Central memory CD8-positive, alpha-beta T cell (primary cell): ENCODE measurements at regions not wholly inside any gene's neighbourhood (a gene's known extent, or its start where the extent isn't known, plus 50 kb on each side); places are given as distances from the start of the nearest gene placed in this dataset.
"Not testable (repeated sequence)": the region's sequence is repeated elsewhere in the genome, so short reads cannot be mapped to it uniquely, and the experiment has no call there.

Source experiments
- ATAC-seq: fragments of 150-1000 bp; cut with Tn5 transposase; replicated peaks from 2 replicates; pipeline ENCODE4 v1.10.0; 2022; ENCODE audit warnings: mild to moderate bottlenecking, moderate FRiP score, moderate number of reproducible peaks; ENCODE audit not compliant: poor library complexity, severe bottlenecking; ENCODE audit errors: extremely low read depth
- DNase-seq, 2 donors: peaks; one replicate each; pipeline ENCODE4 v3.0.0; 2021; ENCODE audit warnings: low spot score in 2 of 2
- H3K27ac Mint-ChIP-seq: one replicate; pipeline ENCODE4 v1.8.0; 2022; ENCODE audit warnings: low read depth, mild to moderate bottlenecking, moderate library complexity, mixed read lengths
- H3K27me3 Mint-ChIP-seq: one replicate; pipeline ENCODE4 v1.8.0; 2022; ENCODE audit warnings: mixed read lengths
- H3K36me3 Mint-ChIP-seq: one replicate; pipeline ENCODE4 v1.8.0; 2022; ENCODE audit warnings: mild to moderate bottlenecking, moderate library complexity, mixed read lengths; ENCODE audit not compliant: insufficient read depth
- H3K4me1 Mint-ChIP-seq: one replicate; pipeline ENCODE4 v1.8.0; 2022; ENCODE audit warnings: mixed read lengths
- H3K4me3 Mint-ChIP-seq: one replicate; pipeline ENCODE4 v1.8.0; 2022; ENCODE audit warnings: mild to moderate bottlenecking, moderate library complexity, mixed read lengths
- H3K9me3 Mint-ChIP-seq: one replicate; pipeline ENCODE4 v1.8.0; 2022; ENCODE audit warnings: mixed read lengths

GRCh38 chr7:35889870-35890269 is 89.0 kb downstream of the SEPTIN7 start:
- H3K36me3 Mint-ChIP-seq: peaks cover 50% of the 10 kb centered on the region

GRCh38 chr7:35891004-35891830 is 90.4 kb downstream of the SEPTIN7 start:
- H3K4me3 Mint-ChIP-seq: no peak overlapping the region
- no peak for DNase-seq
- peaks cover 38% of the 10 kb centered on the region for H3K4me1 Mint-ChIP-seq
- H3K36me3 Mint-ChIP-seq: peaks cover 43% of the 10 kb centered on the region
- no peak for ATAC-seq
- no peaks in the 10 kb centered on the region for H3K9me3 Mint-ChIP-seq
- no peaks in the 10 kb centered on the region for H3K27me3 Mint-ChIP-seq
- peak overlapping the region; percentile 64 for H3K27ac Mint-ChIP-seq

More at GRCh38 chr7:35889870-35890269, 89.0 kb downstream of the SEPTIN7 start:
- H3K4me3 Mint-ChIP-seq: no peak overlapping the region
- no peaks in the 10 kb centered on the region for H3K9me3 Mint-ChIP-seq
- ATAC-seq (no peak), DNase-seq (no peak)
- H3K27me3 Mint-ChIP-seq: no peaks in the 10 kb centered on the region
- H3K4me1 Mint-ChIP-seq: peaks cover 39% of the 10 kb centered on the region
- H3K27ac Mint-ChIP-seq: peak overlapping the region; percentile 9

GRCh38 chr7:35893649-35894048 is 92.8 kb downstream of the SEPTIN7 start:
- no peak for ATAC-seq
- Mint-ChIP-seq H3K9me3 (no peaks in the 10 kb centered on the region), H3K27me3 (no peaks in the 10 kb centered on the region), H3K4me3 (no peak overlapping the region), H3K27ac (peak overlapping the region; percentile 59), H3K4me1 (peaks cover 33% of the 10 kb centered on the region), H3K36me3 (peaks cover 38% of the 10 kb centered on the region)
- DNase-seq: no peak

GRCh38 chr7:35894721-35895120 is 93.9 kb downstream of the SEPTIN7 start:
- Mint-ChIP-seq H3K27ac (peak overlapping the region; percentile 59), H3K27me3 (no peaks in the 10 kb centered on the region), H3K9me3 (no peaks in the 10 kb centered on the region), H3K36me3 (peaks cover 33% of the 10 kb centered on the region), H3K4me1 (peaks cover 23% of the 10 kb centered on the region), H3K4me3 (no peak overlapping the region)
- ATAC-seq: no peak
- no peak for DNase-seq

- no peak overlapping the region for H3K27ac Mint-ChIP-seq
Measured at GRCh38 chr7:35900651-35901050, 99.8 kb downstream of the SEPTIN7 start.

GRCh38 chr7:35905555-35905954 is 104.7 kb downstream of the SEPTIN7 start:
- Mint-ChIP-seq H3K9me3 (no peaks in the 10 kb centered on the region), H3K36me3 (peaks cover 34% of the 10 kb centered on the region), H3K27me3 (no peaks in the 10 kb centered on the region), H3K27ac (no peak overlapping the region), H3K4me3 (no peak overlapping the region), H3K4me1 (peaks cover 7% of the 10 kb centered on the region)
- ATAC-seq (no peak), DNase-seq (no peak)

More at GRCh38 chr7:35900651-35901050, 99.8 kb downstream of the SEPTIN7 start:
- no peak overlapping the region for H3K4me3 Mint-ChIP-seq
- peaks cover 52% of the 10 kb centered on the region for H3K36me3 Mint-ChIP-seq
- H3K4me1 Mint-ChIP-seq: no peaks in the 10 kb centered on the region
- no peak for ATAC-seq
- no peak for DNase-seq
- no peaks in the 10 kb centered on the region for H3K27me3 Mint-ChIP-seq
- H3K9me3 Mint-ChIP-seq: no peaks in the 10 kb centered on the region

- peaks cover 30% of the 10 kb centered on the region for H3K36me3 Mint-ChIP-seq
- H3K4me3 Mint-ChIP-seq: no peak overlapping the region
- no peaks in the 10 kb centered on the region for H3K9me3 Mint-ChIP-seq
- peak overlapping the region; percentile 19 for H3K27ac Mint-ChIP-seq
- peak; percentile 88 for ATAC-seq
- peak; percentile 56 to 70 for DNase-seq
- no peaks in the 10 kb centered on the region for H3K27me3 Mint-ChIP-seq
- H3K4me1 Mint-ChIP-seq: peaks cover 7% of the 10 kb centered on the region
Measured at GRCh38 chr7:35906191-35906908, 105.5 kb downstream of the SEPTIN7 start.

- no peak overlapping the region for H3K27ac Mint-ChIP-seq
- no peak for ATAC-seq
- H3K9me3 Mint-ChIP-seq: no peaks in the 10 kb centered on the region
- H3K4me3 Mint-ChIP-seq: no peak overlapping the region
- no peaks in the 10 kb centered on the region for H3K27me3 Mint-ChIP-seq
- no peak for DNase-seq
- H3K4me1 Mint-ChIP-seq: peaks cover 7% of the 10 kb centered on the region
- H3K36me3 Mint-ChIP-seq: peaks cover 18% of the 10 kb centered on the region
Measured at GRCh38 chr7:35908331-35909216, 107.7 kb downstream of the SEPTIN7 start.

GRCh38 chr7:35909870-35910357 is 109.1 kb downstream of the SEPTIN7 start:
- DNase-seq (no peak), ATAC-seq (no peak)
- H3K27ac Mint-ChIP-seq: no peak overlapping the region
- peaks cover 7% of the 10 kb centered on the region for H3K4me1 Mint-ChIP-seq
- H3K4me3 Mint-ChIP-seq: no peak overlapping the region
- peaks cover 8% of the 10 kb centered on the region for H3K36me3 Mint-ChIP-seq
- no peaks in the 10 kb centered on the region for H3K27me3 Mint-ChIP-seq
- H3K9me3 Mint-ChIP-seq: no peaks in the 10 kb centered on the region

- H3K4me3 Mint-ChIP-seq, H3K36me3 Mint-ChIP-seq, DNase-seq, H3K4me1 Mint-ChIP-seq, H3K27me3 Mint-ChIP-seq, H3K27ac Mint-ChIP-seq, ATAC-seq, H3K9me3 Mint-ChIP-seq: not testable (repeated sequence)
Measured at GRCh38 chr7:35910621-35911020, 109.8 kb downstream of the SEPTIN7 start.

GRCh38 chr7:35913350-35913749 is 112.5 kb downstream of the SEPTIN7 start:
- not testable (repeated sequence) for H3K4me3 Mint-ChIP-seq, H3K4me1 Mint-ChIP-seq, H3K27me3 Mint-ChIP-seq, H3K9me3 Mint-ChIP-seq, H3K36me3 Mint-ChIP-seq, ATAC-seq, DNase-seq
- H3K27ac Mint-ChIP-seq: peak overlapping the region; percentile 5

GRCh38 chr7:35914214-35914613 is 113.4 kb downstream of the SEPTIN7 start:
- not testable (repeated sequence) for H3K27me3 Mint-ChIP-seq, H3K4me1 Mint-ChIP-seq, DNase-seq, H3K4me3 Mint-ChIP-seq, H3K27ac Mint-ChIP-seq, H3K36me3 Mint-ChIP-seq, H3K9me3 Mint-ChIP-seq, ATAC-seq
